Dermis blood vessel endothelial cell (primary cell): ENCODE measurements at regions not wholly inside any gene's neighbourhood (a gene's known extent, or its start where the extent isn't known, plus 50 kb on each side); places are given as distances from the start of the nearest gene placed in this dataset.
"Not testable (repeated sequence)": the region's sequence is repeated elsewhere in the genome, so short reads cannot be mapped to it uniquely, and the experiment has no call there.

Source experiments
- DNase-seq: peaks from one replicate; pipeline ENCODE4 v3.0.0; 2010

- no peak for DNase-seq
Measured at GRCh38 chr3:13766128-13766527, 113.7 kb downstream of the WNT7A start.

GRCh38 chr3:13764161-13764560 lies 115.7 kb downstream of the WNT7A start:
- no peak for DNase-seq

GRCh38 chr3:13762906-13763305 lies 117.0 kb downstream of the WNT7A start:
- no peak for DNase-seq

- DNase-seq = no peak
Measured at GRCh38 chr3:13750731-13751130, 129.1 kb downstream of the WNT7A start.

GRCh38 chr3:13750215-13750614 lies 129.7 kb downstream of the WNT7A start:
- no peak for DNase-seq

GRCh38 chr3:13749063-13749764 lies 130.7 kb downstream of the WNT7A start:
- no peak for DNase-seq

- DNase-seq = no peak
Measured at GRCh38 chr3:13748276-13748879, 131.5 kb downstream of the WNT7A start.

- no peak for DNase-seq
Measured at GRCh38 chr3:13747627-13748026, 132.2 kb downstream of the WNT7A start.

- no peak for DNase-seq
Measured at GRCh38 chr3:13746385-13746784, 133.5 kb downstream of the WNT7A start.

- DNase-seq = peak; percentile 30
Measured at GRCh38 chr3:13745636-13746035, 134.2 kb downstream of the WNT7A start.

GRCh38 chr3:13740795-13741194 lies 139.1 kb downstream of the WNT7A start:
- DNase-seq = no peak

- DNase-seq = not testable (repeated sequence)
Measured at GRCh38 chr3:13733726-13734125, 146.1 kb downstream of the WNT7A start.

- DNase-seq = no peak
Measured at GRCh38 chr3:13728487-13728886, 151.4 kb downstream of the WNT7A start.

GRCh38 chr3:13727890-13728289 lies 152.0 kb downstream of the WNT7A start:
- no peak for DNase-seq

GRCh38 chr3:13723676-13724207 lies 156.1 kb downstream of the WNT7A start:
- no peak for DNase-seq

GRCh38 chr3:13722178-13722577 lies 157.7 kb downstream of the WNT7A start:
- DNase-seq = no peak

GRCh38 chr3:13718436-13718835 lies 161.4 kb downstream of the WNT7A start:
- no peak for DNase-seq

GRCh38 chr3:13718000-13718399 lies 161.9 kb downstream of the WNT7A start:
- no peak for DNase-seq

GRCh38 chr3:13717222-13717895 lies 162.5 kb downstream of the WNT7A start:
- no peak for DNase-seq

- no peak for DNase-seq
Measured at GRCh38 chr3:13716540-13717221, 163.2 kb downstream of the WNT7A start.

GRCh38 chr3:13715961-13716360 lies 163.9 kb downstream of the WNT7A start:
- no peak for DNase-seq

GRCh38 chr3:13715167-13715954 lies 164.5 kb downstream of the WNT7A start:
- DNase-seq = no peak
